Cardiac muscle cell (in vitro differentiated cells and primary cell): ENCODE measurements at regions not wholly inside any gene's neighbourhood (a gene's known extent, or its start where the extent isn't known, plus 50 kb on each side); places are given as distances from the start of the nearest gene placed in this dataset.
"Not testable (repeated sequence)": the region's sequence is repeated elsewhere in the genome, so short reads cannot be mapped to it uniquely, and the experiment has no call there.

Experiments used
- DNase-seq, 2 donors: peaks; one replicate each; pipeline versions ENCODE4 v3.0.0 to v3.0.0-alpha.2; 2010 to 2017; ENCODE audit warnings: low read depth in 1 of 2, low spot score in 1 of 2
- H3K27ac ChIP-seq: fragments of 200-600 bp; sonication (generic); 2 replicates; pipeline ENCODE4 v1.5.1; 2016
- H3K27me3 ChIP-seq: fragments of 200-600 bp; sonication (generic); 2 replicates; pipeline ENCODE4 v1.6.0; 2016; ENCODE audit warnings: control low read depth
- H3K36me3 ChIP-seq: fragments of 200-600 bp; sonication (generic); 2 replicates; pipeline ENCODE4 v1.5.1; 2016; ENCODE audit warnings: control low read depth
- H3K4me1 ChIP-seq: fragments of 200-600 bp; sonication (generic); 2 replicates; pipeline ENCODE4 v1.8.1; 2017; ENCODE audit warnings: low read depth, mild to moderate bottlenecking, mixed run types
- H3K4me3 ChIP-seq: fragments of 200-600 bp; sonication (generic); 2 replicates; pipeline ENCODE4 v1.5.1; 2016; ENCODE audit warnings: mild to moderate bottlenecking
- H3K9me3 ChIP-seq: fragments of 200-600 bp; sonication (generic); 2 replicates; pipeline ENCODE4 v1.5.1; 2017; ENCODE audit warnings: low read depth, mild to moderate bottlenecking, control low read depth

GRCh38 chr2:111338474-111338873 is 217.8 kb downstream of the BCL2L11 start:
- not testable (repeated sequence) for H3K4me1 ChIP-seq, H3K4me3 ChIP-seq, H3K9me3 ChIP-seq, H3K27ac ChIP-seq, DNase-seq, H3K36me3 ChIP-seq, H3K27me3 ChIP-seq

- H3K36me3 ChIP-seq, H3K4me1 ChIP-seq, H3K27ac ChIP-seq, DNase-seq, H3K27me3 ChIP-seq, H3K9me3 ChIP-seq, H3K4me3 ChIP-seq: not testable (repeated sequence)
Observed at GRCh38 chr2:111339476-111339875, 218.8 kb downstream of the BCL2L11 start.

GRCh38 chr2:111344590-111344989 is 223.9 kb downstream of the BCL2L11 start:
- not testable (repeated sequence) for H3K36me3 ChIP-seq, DNase-seq, H3K4me1 ChIP-seq, H3K27ac ChIP-seq, H3K9me3 ChIP-seq, H3K4me3 ChIP-seq, H3K27me3 ChIP-seq

GRCh38 chr2:111345439-111345838 is 224.7 kb downstream of the BCL2L11 start:
- H3K27ac ChIP-seq: peak overlapping the region; percentile 75
- H3K4me3 ChIP-seq, H3K36me3 ChIP-seq, H3K9me3 ChIP-seq, H3K27me3 ChIP-seq, DNase-seq, H3K4me1 ChIP-seq: not testable (repeated sequence)

- peak in 1 of 2 donors; percentile 61 for DNase-seq
- not testable (repeated sequence) for H3K4me3 ChIP-seq, H3K36me3 ChIP-seq, H3K4me1 ChIP-seq, H3K27me3 ChIP-seq, H3K9me3 ChIP-seq
- H3K27ac ChIP-seq: peak overlapping the region; percentile 70
Observed at GRCh38 chr2:111346018-111346930, 225.6 kb downstream of the BCL2L11 start.

GRCh38 chr2:111347695-111348094 is 227.0 kb downstream of the BCL2L11 start:
- H3K27me3 ChIP-seq, H3K36me3 ChIP-seq, H3K4me1 ChIP-seq, H3K27ac ChIP-seq, DNase-seq, H3K9me3 ChIP-seq, H3K4me3 ChIP-seq: not testable (repeated sequence)

- not testable (repeated sequence) for H3K9me3 ChIP-seq, H3K36me3 ChIP-seq, DNase-seq, H3K4me3 ChIP-seq, H3K27ac ChIP-seq, H3K27me3 ChIP-seq, H3K4me1 ChIP-seq
Observed at GRCh38 chr2:111348316-111348715, 227.6 kb downstream of the BCL2L11 start.

GRCh38 chr2:111355022-111355817 is 234.5 kb downstream of the BCL2L11 start:
- H3K4me3 ChIP-seq, H3K4me1 ChIP-seq, H3K9me3 ChIP-seq, H3K36me3 ChIP-seq, H3K27me3 ChIP-seq: not testable (repeated sequence)
- peak; percentile 3 to 77 for DNase-seq
- H3K27ac ChIP-seq: peak overlapping the region; percentile 63

GRCh38 chr2:111355823-111356511 is 235.3 kb downstream of the BCL2L11 start:
- not testable (repeated sequence) for DNase-seq, H3K36me3 ChIP-seq, H3K4me3 ChIP-seq, H3K4me1 ChIP-seq, H3K27me3 ChIP-seq, H3K9me3 ChIP-seq
- H3K27ac ChIP-seq: peak overlapping the region; percentile 63

- H3K9me3 ChIP-seq, H3K27me3 ChIP-seq, H3K36me3 ChIP-seq, H3K4me1 ChIP-seq, H3K4me3 ChIP-seq, H3K27ac ChIP-seq: not testable (repeated sequence)
- DNase-seq: peak in 1 of 2 donors; percentile 38
Observed at GRCh38 chr2:111356512-111357031, 235.9 kb downstream of the BCL2L11 start.

- not testable (repeated sequence) for H3K36me3 ChIP-seq, H3K4me1 ChIP-seq, H3K9me3 ChIP-seq, H3K4me3 ChIP-seq, H3K27me3 ChIP-seq
- peak; percentile 44 to 45 for DNase-seq
- H3K27ac ChIP-seq: peak overlapping the region; percentile 67
Observed at GRCh38 chr2:111365986-111366640, 245.4 kb downstream of the BCL2L11 start.

GRCh38 chr2:111366641-111367029 is 245.9 kb downstream of the BCL2L11 start:
- DNase-seq, H3K4me1 ChIP-seq, H3K4me3 ChIP-seq, H3K36me3 ChIP-seq, H3K9me3 ChIP-seq, H3K27me3 ChIP-seq: not testable (repeated sequence)
- peak overlapping the region; percentile 67 for H3K27ac ChIP-seq

- not testable (repeated sequence) for H3K4me1 ChIP-seq, H3K27me3 ChIP-seq
Observed at GRCh38 chr2:111367080-111367479, 246.4 kb downstream of the BCL2L11 start.

More at GRCh38 chr2:111367080-111367479, 246.4 kb downstream of the BCL2L11 start:
- DNase-seq, H3K36me3 ChIP-seq, H3K4me3 ChIP-seq, H3K27ac ChIP-seq, H3K9me3 ChIP-seq: not testable (repeated sequence)
